Activated CD8-positive, alpha-beta T cell treated with anti-CD3 and anti-CD28 coated beads for 36 hours (primary cell): ENCODE measurements at regions not wholly inside any gene's neighbourhood (a gene's known extent, or its start where the extent isn't known, plus 50 kb on each side); places are given as distances from the start of the nearest gene placed in this dataset.

ENCODE experiments used
- ATAC-seq: fragments of 200-7000 bp; cut with Tn5 transposase; one replicate; pipeline ENCODE4 v1.10.0; 2021; ENCODE audit warnings: mild to moderate bottlenecking, moderate library complexity
- CTCF ChIA-PET: fragments of 350-600 bp; sonication (Branson Sonifier 250); formaldehyde crosslinking; loops from one replicate; lab custom pipeline; 2021; ENCODE audit warnings: antibody characterized with exemption; lab: Charles Lee
- POLR2A ChIA-PET: fragments of 350-600 bp; sonication (Branson Sonifier 250); formaldehyde crosslinking; loops from one replicate; lab custom pipeline; 2021; ENCODE audit warnings: antibody characterized with exemption; lab: Charles Lee
- DNase-seq: peaks from one replicate; pipeline ENCODE4 v3.0.0-alpha.2; 2020
- H3K27ac Mint-ChIP-seq: one replicate; pipeline ENCODE4 v1.8.0; 2021; ENCODE audit warnings: mild to moderate bottlenecking, mixed read lengths
- H3K27me3 Mint-ChIP-seq: one replicate; pipeline ENCODE4 v1.8.0; 2021; ENCODE audit warnings: mixed read lengths
- H3K36me3 Mint-ChIP-seq: one replicate; pipeline ENCODE4 v1.8.0; 2021; ENCODE audit warnings: low read depth, mixed read lengths
- H3K4me1 Mint-ChIP-seq: one replicate; pipeline ENCODE4 v1.8.0; 2021; ENCODE audit warnings: low read depth, mixed read lengths
- H3K4me3 Mint-ChIP-seq: one replicate; pipeline ENCODE4 v1.8.0; 2021; ENCODE audit warnings: mild to moderate bottlenecking, moderate library complexity, mixed read lengths
- H3K9me3 Mint-ChIP-seq: one replicate; pipeline ENCODE4 v1.8.0; 2021; ENCODE audit warnings: mixed read lengths
- intact Hi-C: fragments of 100-400 bp; cut with micrococcal nuclease; formaldehyde crosslinking; loops from one replicate; pipeline ENCODE4 v1.10.0; 2022
- TF ChIP-seq, protein P1 (sequence below): fragments of 200-600 bp; IDR thresholded peaks from one replicate; pipeline ENCODE4 v1.8.0; 2022; ENCODE audit warnings: antibody characterized with exemption, mild to moderate bottlenecking

- no peaks in the 10 kb centered on the region for H3K4me1 Mint-ChIP-seq
- DNase-seq: no peak
- CTCF ChIA-PET: no interaction called here
- H3K9me3 Mint-ChIP-seq: no peaks in the 10 kb centered on the region
- H3K36me3 Mint-ChIP-seq: no peaks in the 10 kb centered on the region
- H3K27ac Mint-ChIP-seq: no peak overlapping the region
- peaks cover 6% of the 10 kb centered on the region for H3K27me3 Mint-ChIP-seq
- TF ChIP-seq, protein P1, sequence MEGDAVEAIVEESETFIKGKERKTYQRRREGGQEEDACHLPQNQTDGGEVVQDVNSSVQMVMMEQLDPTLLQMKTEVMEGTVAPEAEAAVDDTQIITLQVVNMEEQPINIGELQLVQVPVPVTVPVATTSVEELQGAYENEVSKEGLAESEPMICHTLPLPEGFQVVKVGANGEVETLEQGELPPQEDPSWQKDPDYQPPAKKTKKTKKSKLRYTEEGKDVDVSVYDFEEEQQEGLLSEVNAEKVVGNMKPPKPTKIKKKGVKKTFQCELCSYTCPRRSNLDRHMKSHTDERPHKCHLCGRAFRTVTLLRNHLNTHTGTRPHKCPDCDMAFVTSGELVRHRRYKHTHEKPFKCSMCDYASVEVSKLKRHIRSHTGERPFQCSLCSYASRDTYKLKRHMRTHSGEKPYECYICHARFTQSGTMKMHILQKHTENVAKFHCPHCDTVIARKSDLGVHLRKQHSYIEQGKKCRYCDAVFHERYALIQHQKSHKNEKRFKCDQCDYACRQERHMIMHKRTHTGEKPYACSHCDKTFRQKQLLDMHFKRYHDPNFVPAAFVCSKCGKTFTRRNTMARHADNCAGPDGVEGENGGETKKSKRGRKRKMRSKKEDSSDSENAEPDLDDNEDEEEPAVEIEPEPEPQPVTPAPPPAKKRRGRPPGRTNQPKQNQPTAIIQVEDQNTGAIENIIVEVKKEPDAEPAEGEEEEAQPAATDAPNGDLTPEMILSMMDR: no peak
- POLR2A ChIA-PET: no interaction called here
- intact Hi-C loops: no loop called here
- ATAC-seq: no peak
- H3K4me3 Mint-ChIP-seq: no peak overlapping the region
Observed at GRCh38 chr4:124278477-124278876, 434.1 kb downstream of the ANKRD50 start.

DNA sequence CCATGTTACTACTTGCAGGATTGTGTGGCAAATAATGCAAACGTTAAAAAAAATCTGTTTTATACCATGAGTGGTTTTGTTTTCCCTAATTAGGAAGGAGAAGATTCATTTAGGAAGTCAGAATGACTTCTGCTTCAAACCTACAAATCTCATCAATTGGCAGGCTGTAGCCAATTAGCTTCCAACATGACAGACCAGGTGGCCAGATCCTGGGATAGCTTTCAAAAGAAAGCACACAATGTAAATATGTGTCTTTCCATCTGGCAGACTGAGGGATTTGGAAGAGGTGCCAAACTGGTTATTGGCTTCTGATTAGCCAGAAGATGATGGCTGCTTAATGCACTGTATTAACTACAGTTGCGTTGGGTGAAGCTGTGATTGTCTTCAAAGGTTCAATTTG lies 432.8 kb downstream of the ANKRD50 start:
- DNase-seq (no peak), ATAC-seq (no peak)
- H3K27ac Mint-ChIP-seq: no peak overlapping the region
- CTCF ChIA-PET: no interaction called here
- H3K4me1 Mint-ChIP-seq: no peaks in the 10 kb centered on the region
- intact Hi-C loops: no loop called here
- H3K4me3 Mint-ChIP-seq: no peak overlapping the region
- TF ChIP-seq, protein P1: no peak
- H3K27me3 Mint-ChIP-seq: peaks cover 3% of the 10 kb centered on the region
- no peaks in the 10 kb centered on the region for H3K36me3 Mint-ChIP-seq
- H3K9me3 Mint-ChIP-seq: no peaks in the 10 kb centered on the region
- POLR2A ChIA-PET: no interaction called here

DNA sequence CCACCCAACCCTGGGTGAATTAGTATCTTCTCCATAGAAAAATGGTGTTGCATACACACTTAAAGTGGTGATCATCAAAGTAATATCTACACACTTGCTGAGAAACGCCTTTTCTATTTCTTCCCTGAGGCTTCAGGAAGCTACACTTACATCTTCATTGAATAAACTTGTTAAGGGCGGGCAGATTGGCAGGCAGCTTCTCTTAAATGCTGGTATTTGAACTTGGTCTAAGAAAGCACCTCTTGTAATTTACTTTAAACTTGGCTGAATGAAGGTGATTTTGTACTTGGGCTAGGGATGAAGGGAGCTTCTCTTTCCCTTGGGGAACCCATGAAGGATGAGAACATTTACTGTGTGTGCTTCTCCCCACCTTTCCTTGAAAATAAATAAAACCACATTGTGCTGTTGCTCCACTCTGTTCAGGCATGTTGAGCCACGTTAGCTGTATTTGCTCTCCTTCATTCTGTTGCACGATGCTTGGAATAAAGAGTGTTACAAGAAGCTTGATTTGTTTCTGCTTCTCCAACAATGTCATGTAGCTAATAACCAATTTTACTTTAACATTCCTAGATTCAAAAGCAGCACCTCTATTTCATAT lies 430.1 kb downstream of the ANKRD50 start:
- Mint-ChIP-seq H3K27ac (no peak overlapping the region), H3K4me3 (no peak overlapping the region), H3K36me3 (no peaks in the 10 kb centered on the region), H3K9me3 (no peaks in the 10 kb centered on the region), H3K27me3 (peaks cover 2% of the 10 kb centered on the region), H3K4me1 (no peaks in the 10 kb centered on the region)
- POLR2A ChIA-PET: no interaction called here
- CTCF ChIA-PET: no interaction called here
- TF ChIP-seq, protein P1: no peak
- DNase-seq (no peak), ATAC-seq (no peak)
- intact Hi-C loops: no loop called here

DNA sequence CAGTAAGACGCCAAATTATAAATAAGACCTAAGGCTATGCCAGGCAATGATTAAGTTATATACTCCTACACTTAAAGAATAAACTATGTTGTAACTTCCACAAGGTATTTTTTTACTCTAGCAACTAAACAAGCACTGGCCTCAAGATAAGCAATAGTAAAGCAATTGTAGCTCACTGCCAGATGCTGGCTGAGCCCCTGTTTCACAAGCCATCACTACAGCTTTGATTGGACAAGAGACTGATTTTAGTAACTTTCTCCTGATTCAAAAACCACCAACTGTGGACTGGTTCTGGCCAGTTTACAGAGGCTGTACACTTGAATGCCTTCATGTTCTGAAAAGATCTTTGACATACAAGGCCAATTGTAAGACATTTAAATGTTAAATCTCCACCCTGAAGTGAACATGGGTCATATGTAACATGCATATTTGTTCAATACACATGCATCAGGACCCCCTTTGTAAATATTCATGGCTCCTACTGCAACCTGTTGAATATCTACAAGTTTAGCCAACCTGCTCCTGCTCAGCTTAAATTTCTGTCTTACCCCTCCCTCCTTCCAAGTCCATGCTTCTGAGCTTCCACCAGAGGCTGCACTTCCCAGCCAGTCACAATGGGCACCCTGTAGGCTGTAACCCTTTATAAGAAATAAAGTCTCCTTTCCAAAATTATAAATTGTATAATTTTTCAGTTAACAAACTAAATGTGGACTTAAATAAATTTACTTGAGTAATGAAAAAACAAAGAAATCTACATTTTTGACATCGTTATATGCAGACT lies 423.6 kb downstream of the ANKRD50 start:
- no peaks in the 10 kb centered on the region for H3K27me3 Mint-ChIP-seq
- CTCF ChIA-PET: no interaction called here
- intact Hi-C loops: no loop called here

DNA sequence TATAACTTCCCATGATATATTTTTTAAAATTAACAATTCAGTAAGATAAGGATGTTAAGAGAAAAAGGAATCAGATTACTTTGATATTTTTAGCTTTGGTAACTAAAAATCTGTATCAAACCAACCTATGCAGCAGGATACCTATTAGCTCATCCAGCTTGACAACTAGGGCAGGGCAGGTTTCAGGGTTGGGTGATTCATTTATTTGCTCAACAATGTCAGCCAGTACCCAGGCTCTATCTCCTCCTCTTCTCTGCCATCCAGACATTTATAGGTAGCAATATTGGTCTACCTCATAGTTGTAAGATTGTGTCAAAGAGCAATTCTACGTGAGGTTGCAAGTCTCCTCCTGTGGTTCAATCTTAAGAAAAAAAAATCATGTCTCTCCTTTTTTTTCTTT lies 421.9 kb downstream of the ANKRD50 start:
- ChIA-PET CTCF (no interaction called here), POLR2A (no interaction called here)
- intact Hi-C loops: no loop called here

More for the DNA sequence above, 423.6 kb downstream of the ANKRD50 start:
- H3K9me3 Mint-ChIP-seq: no peaks in the 10 kb centered on the region
- H3K4me1 Mint-ChIP-seq: no peaks in the 10 kb centered on the region
- H3K36me3 Mint-ChIP-seq: no peaks in the 10 kb centered on the region
- DNase-seq (no peak), ATAC-seq (no peak)
- POLR2A ChIA-PET: no interaction called here
- TF ChIP-seq, protein P1: no peak
- H3K27ac Mint-ChIP-seq: no peak overlapping the region
- H3K4me3 Mint-ChIP-seq: no peak overlapping the region

More for the DNA sequence above, 421.9 kb downstream of the ANKRD50 start:
- TF ChIP-seq, protein P1: no peak
- H3K4me1 Mint-ChIP-seq: no peaks in the 10 kb centered on the region
- no peaks in the 10 kb centered on the region for H3K27me3 Mint-ChIP-seq
- no peak overlapping the region for H3K4me3 Mint-ChIP-seq
- no peaks in the 10 kb centered on the region for H3K9me3 Mint-ChIP-seq
- H3K27ac Mint-ChIP-seq: no peak overlapping the region
- ATAC-seq (no peak), DNase-seq (no peak)
- no peaks in the 10 kb centered on the region for H3K36me3 Mint-ChIP-seq
